ENCODE measurements at regions not wholly inside any gene's neighbourhood (a gene's known extent, or its start where the extent isn't known, plus 50 kb on each side); places are given as distances from the start of the nearest gene placed in this dataset.

DNA sequence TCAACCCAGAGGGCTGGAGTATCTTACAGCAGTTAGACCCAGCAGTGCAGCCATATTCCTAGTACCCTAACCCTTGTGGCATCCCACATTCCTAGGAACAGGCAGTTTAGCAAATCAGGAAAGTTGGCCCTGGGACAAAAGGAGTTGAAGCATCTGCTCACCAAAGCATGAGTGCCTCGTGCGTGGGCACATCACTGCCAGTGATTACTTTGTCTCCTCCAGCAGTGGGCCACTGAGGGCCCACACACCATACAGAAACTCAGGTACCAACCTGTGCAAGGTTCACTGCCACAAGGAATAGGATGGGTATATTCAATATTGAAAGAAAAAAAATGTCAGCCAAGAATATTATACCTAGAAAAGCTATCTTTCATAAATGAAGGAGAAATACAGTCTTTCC lies 227.5 kb upstream of the CNTN5 start:
- no peak for FAIRE-seq

- FAIRE-seq = peak; percentile 80
Measured at GRCh38 chr11:98798333-98798732, 222.4 kb upstream of the CNTN5 start.

GRCh38 chr11:98800696-98801095 lies 220.1 kb upstream of the CNTN5 start:
- no peak for FAIRE-seq

DNA sequence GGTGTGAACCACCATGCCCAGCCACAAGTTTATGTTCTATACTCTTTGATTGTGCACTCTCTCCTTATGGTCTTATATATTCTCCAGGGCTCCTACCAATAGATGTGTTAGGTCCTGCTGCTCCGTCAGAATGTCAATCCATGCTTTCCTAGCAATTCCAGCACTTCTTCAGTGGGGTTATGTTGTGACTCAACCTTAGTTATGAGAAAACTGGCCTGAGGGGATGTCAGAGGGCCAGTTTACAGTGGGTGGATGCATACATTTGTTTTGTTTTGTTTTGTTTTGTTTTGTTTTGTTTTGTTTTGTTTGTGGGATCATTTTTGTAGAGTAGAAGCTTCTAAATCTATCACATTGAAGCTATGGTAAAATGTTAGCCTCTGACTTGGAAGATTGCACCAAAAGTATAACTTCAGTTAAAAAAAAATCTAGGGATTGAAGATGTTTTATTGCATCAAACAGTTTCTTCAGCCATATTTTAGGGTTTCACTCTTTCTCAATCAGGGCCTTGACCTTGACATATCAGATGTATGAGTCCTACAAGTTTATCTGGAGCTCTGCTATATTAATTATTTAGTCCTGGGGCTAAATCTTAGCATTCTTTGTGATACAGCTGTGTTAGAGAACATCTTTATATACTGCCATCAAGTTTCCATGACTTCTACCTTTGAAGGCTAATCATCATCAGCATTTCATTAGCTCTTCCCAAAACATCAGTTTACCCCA lies 191.6 kb upstream of the CNTN5 start:
- FAIRE-seq = no peak

GRCh38 chr11:98829971-98830370 lies 190.8 kb upstream of the CNTN5 start:
- no peak for FAIRE-seq

- FAIRE-seq = no peak
Measured at GRCh38 chr11:98834776-98835175, 186.0 kb upstream of the CNTN5 start.

DNA sequence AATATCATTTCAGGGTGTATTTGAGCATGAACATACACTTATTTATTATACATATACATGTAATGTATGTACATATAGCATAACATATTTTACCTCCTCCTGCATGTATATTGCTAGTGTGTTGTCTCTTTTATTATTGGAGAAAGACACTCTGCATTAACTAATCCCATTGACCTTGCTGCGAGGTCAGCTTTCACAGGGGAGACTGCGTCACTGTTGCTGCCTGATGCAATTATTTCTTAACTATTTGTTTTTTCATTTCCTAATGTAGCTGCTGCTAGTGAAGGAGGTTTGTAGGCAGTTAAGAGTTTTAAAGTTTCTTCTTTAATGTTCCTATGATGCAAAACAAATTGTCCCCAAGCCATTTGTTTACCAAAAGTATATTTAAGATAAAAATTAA lies 185.4 kb upstream of the CNTN5 start:
- no peak for FAIRE-seq

DNA sequence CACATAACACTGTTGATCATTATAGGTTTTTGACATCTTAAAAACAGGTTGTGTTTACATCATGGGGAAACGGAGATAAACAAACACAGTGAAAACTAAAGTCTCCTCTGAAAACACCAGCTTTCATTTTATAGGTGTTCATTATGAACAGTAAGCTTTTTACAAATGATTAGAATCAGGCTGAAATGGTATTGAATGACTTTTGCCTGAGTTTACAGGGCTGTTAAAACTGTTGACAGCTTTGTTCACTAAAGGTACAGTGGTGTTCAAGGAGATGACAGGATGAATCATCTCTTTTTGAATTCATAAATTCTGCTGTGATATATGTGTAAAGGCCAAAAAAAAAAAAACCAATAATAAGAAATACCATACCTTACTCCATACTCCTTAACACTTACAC lies 184.6 kb upstream of the CNTN5 start:
- no peak for FAIRE-seq

DNA sequence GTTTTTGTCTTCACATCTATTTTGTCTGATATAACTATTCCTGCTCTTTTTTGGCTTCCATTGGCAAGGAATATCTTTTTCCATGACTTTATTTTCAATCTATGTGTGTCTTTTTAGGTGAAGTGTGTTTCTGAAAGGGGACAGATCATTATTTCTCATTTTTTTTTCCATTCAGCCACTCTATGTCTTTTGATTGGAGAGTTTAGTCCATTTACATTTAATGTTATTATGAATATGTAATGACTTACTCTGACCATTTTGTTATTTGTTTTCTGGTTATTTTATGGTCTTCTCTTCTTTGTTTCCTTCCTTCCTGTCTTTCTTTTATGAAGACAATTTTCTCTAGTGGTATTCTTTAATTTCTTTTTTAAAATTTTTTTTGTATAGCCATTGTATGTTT lies 178.6 kb upstream of the CNTN5 start:
- no peak for FAIRE-seq

DNA sequence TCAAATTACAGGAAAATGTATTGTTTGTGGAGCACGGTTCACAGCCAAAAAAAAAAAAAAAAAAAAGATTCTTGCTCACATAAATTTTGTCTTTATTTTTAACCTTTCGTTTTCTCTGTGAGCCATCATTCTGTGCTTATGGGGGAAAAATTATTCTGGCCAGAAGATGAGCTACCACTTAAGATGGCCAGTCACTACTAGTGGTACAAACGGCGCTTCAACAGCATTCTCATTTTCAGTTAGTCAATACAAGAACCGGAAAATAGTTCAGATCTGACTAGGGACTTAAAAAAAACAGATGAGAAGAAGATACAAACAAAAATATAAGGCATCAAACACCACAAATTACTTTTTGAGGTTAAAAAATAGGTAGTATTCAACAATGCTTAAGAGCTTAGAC lies 158.6 kb upstream of the CNTN5 start:
- no peak for FAIRE-seq

GRCh38 chr11:98871690-98872089 lies 149.1 kb upstream of the CNTN5 start:
- no peak for FAIRE-seq

- FAIRE-seq = no peak
Measured at GRCh38 chr11:98874050-98874449, 146.7 kb upstream of the CNTN5 start.

GRCh38 chr11:98895936-98896335 lies 124.8 kb upstream of the CNTN5 start:
- no peak for FAIRE-seq

DNA sequence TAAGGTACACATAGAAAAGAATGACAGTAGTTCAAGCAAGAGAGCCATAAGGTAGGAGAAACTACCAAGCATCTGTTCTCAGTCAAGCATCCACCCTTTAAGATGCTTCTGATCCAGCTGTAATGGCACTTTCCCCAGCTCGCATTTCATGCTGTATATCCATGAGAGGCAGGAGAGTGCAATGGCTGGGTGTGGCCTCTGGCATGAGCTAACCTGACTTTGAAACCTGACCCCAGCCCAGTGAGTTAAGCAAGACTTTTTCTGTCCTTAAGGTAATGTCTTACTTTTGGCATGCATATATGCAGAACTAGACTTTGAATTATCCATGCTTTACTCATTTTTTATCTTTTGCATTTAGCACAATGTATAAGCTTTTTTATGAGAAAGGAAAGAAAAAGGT lies 79.8 kb upstream of the CNTN5 start:
- FAIRE-seq = no peak

- no peak for FAIRE-seq
Measured at GRCh38 chr11:98944461-98944860, 76.3 kb upstream of the CNTN5 start.

- no peak for FAIRE-seq
Measured at GRCh38 chr11:98952107-98952506, 68.6 kb upstream of the CNTN5 start.

DNA sequence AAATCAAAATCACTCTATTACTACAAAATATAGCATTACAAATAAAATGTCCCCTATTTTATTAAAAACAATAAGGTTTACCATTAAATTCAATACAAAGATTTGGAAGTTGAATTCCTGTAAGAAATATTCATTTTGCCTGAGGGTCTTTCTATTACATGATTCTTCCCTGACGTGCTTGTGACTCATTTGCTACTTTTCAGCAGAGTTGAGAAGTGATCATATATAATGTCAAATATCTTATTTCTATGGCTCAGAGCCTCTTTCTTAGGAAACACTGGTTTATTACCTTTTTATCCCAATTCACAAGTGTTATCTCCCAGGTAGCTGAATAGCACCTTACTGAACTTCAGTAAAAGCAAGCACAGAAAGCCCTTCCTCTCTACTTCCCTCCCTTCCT lies 65.2 kb upstream of the CNTN5 start:
- FAIRE-seq = no peak

- no peak for FAIRE-seq
Measured at GRCh38 chr11:98964146-98964545, 56.6 kb upstream of the CNTN5 start.

GRCh38 chr11:98965358-98965757 lies 55.4 kb upstream of the CNTN5 start:
- FAIRE-seq = no peak

- FAIRE-seq = no peak
Measured at GRCh38 chr11:98965775-98966174, 55.0 kb upstream of the CNTN5 start.

- FAIRE-seq = no peak
Measured at GRCh38 chr11:98967005-98967404, 53.7 kb upstream of the CNTN5 start.
